Skeletal muscle cell (primary cell): ENCODE measurements at regions not wholly inside any gene's neighbourhood (a gene's known extent, or its start where the extent isn't known, plus 50 kb on each side); places are given as distances from the start of the nearest gene placed in this dataset.

Experiments
- DNase-seq: peaks from one replicate; pipeline ENCODE4 v3.0.0-alpha.2; 2010; ENCODE audit warnings: low read depth
- H3K4me3 ChIP-seq: 2 replicates; pipeline ENCODE4 v1.5.1; 2011; ENCODE audit warnings: low read depth, mild to moderate bottlenecking, control low read depth, low read length, moderate library complexity

- DNase-seq: no peak
- no peak overlapping the region for H3K4me3 ChIP-seq
These were observed 127.3 kb upstream of the ERBB4 start for GRCh38 chr2:212665948-212666347.

GRCh38 chr2:212659441-212659840 is 120.8 kb upstream of the ERBB4 start:
- DNase-seq: no peak
- no peak overlapping the region for H3K4me3 ChIP-seq

- DNase-seq: no peak
- no peak overlapping the region for H3K4me3 ChIP-seq
These were observed 111.0 kb upstream of the ERBB4 start for GRCh38 chr2:212649646-212650045.

GRCh38 chr2:212646698-212647366 is 108.2 kb upstream of the ERBB4 start:
- no peak overlapping the region for H3K4me3 ChIP-seq

GRCh38 chr2:212644195-212644837 is 105.7 kb upstream of the ERBB4 start:
- no peak overlapping the region for H3K4me3 ChIP-seq
- DNase-seq: no peak

More at GRCh38 chr2:212646698-212647366, 108.2 kb upstream of the ERBB4 start:
- DNase-seq: peak; percentile 74

- no peak for DNase-seq
- no peak overlapping the region for H3K4me3 ChIP-seq
These were observed 101.8 kb upstream of the ERBB4 start for GRCh38 chr2:212640428-212640827.

- H3K4me3 ChIP-seq: no peak overlapping the region
- DNase-seq: no peak
These were observed 100.1 kb upstream of the ERBB4 start for GRCh38 chr2:212638694-212639093.

- H3K4me3 ChIP-seq: no peak overlapping the region
- no peak for DNase-seq
These were observed 90.0 kb upstream of the ERBB4 start for GRCh38 chr2:212628586-212628985.

- H3K4me3 ChIP-seq: no peak overlapping the region
These were observed 87.8 kb upstream of the ERBB4 start for GRCh38 chr2:212626371-212626918.

GRCh38 chr2:212619954-212620353 is 81.4 kb upstream of the ERBB4 start:
- DNase-seq: no peak

More at GRCh38 chr2:212626371-212626918, 87.8 kb upstream of the ERBB4 start:
- no peak for DNase-seq

GRCh38 chr2:212618636-212619035 is 80.0 kb upstream of the ERBB4 start:
- no peak overlapping the region for H3K4me3 ChIP-seq
- peak; percentile 20 for DNase-seq

More at GRCh38 chr2:212619954-212620353, 81.4 kb upstream of the ERBB4 start:
- H3K4me3 ChIP-seq: no peak overlapping the region

- no peak overlapping the region for H3K4me3 ChIP-seq
- no peak for DNase-seq
These were observed 72.3 kb upstream of the ERBB4 start for GRCh38 chr2:212610872-212611425.

- no peak for DNase-seq
- H3K4me3 ChIP-seq: no peak overlapping the region
These were observed 70.9 kb upstream of the ERBB4 start for GRCh38 chr2:212609479-212609878.

GRCh38 chr2:212607080-212607479 is 68.5 kb upstream of the ERBB4 start:
- DNase-seq: no peak
- no peak overlapping the region for H3K4me3 ChIP-seq

GRCh38 chr2:212606232-212606631 is 67.6 kb upstream of the ERBB4 start:
- no peak overlapping the region for H3K4me3 ChIP-seq
- no peak for DNase-seq

GRCh38 chr2:212596688-212597087 is 58.1 kb upstream of the ERBB4 start:
- no peak overlapping the region for H3K4me3 ChIP-seq
- no peak for DNase-seq

- no peak overlapping the region for H3K4me3 ChIP-seq
- DNase-seq: no peak
These were observed 57.7 kb upstream of the ERBB4 start for GRCh38 chr2:212596276-212596675.

- no peak for DNase-seq
- H3K4me3 ChIP-seq: no peak overlapping the region
These were observed 56.5 kb upstream of the ERBB4 start for GRCh38 chr2:212595036-212595654.

GRCh38 chr2:212592695-212593094 is 54.1 kb upstream of the ERBB4 start:
- H3K4me3 ChIP-seq: no peak overlapping the region
- DNase-seq: no peak
